ENCODE measurements at regions not wholly inside any gene's neighbourhood (a gene's known extent, or its start where the extent isn't known, plus 50 kb on each side); places are given as distances from the start of the nearest gene placed in this dataset.

- Histone ChIP-seq H3K27me3 (ENCODE audit: control insufficient read depth, insufficient read depth, low read length) (no peaks in the 10 kb centered on the region), H3K36me3 (ENCODE audit: insufficient read depth, low read length) (no peaks in the 10 kb centered on the region), H3K9me3 (replicated peaks; ENCODE audit: low read length) (no peaks in the 10 kb centered on the region), H3K4me2 (ENCODE audit: low read length) (no peak overlapping the region), H3K4me3 (ENCODE audit: low read length) (no peak overlapping the region), H3K9ac (ENCODE audit: low read depth, low read length) (no peak overlapping the region), H3K4me1 (ENCODE audit: control insufficient read depth, insufficient read depth, low read length) (no peaks in the 10 kb centered on the region)
These were observed 273.4 kb upstream of the PHYHIPL start for GRCh38 chr10:58903071-58903470.

GRCh38 chr10:58909881-58910280, 266.6 kb upstream of the PHYHIPL start:
- Histone ChIP-seq H3K4me2 (ENCODE audit: low read length) (no peak overlapping the region), H3K36me3 (ENCODE audit: insufficient read depth, low read length) (no peaks in the 10 kb centered on the region), H3K4me3 (ENCODE audit: low read length) (no peak overlapping the region), H3K4me1 (ENCODE audit: control insufficient read depth, insufficient read depth, low read length) (peaks cover 6% of the 10 kb centered on the region), H3K27me3 (ENCODE audit: control insufficient read depth, insufficient read depth, low read length) (no peaks in the 10 kb centered on the region), H3K9ac (ENCODE audit: low read depth, low read length) (no peak overlapping the region), H3K9me3 (replicated peaks; ENCODE audit: low read length) (no peaks in the 10 kb centered on the region)

- no peak overlapping the region for H3K4me3 ChIP-seq (ENCODE audit: low read length)
- no peaks in the 10 kb centered on the region for H3K27me3 ChIP-seq (ENCODE audit: control insufficient read depth, insufficient read depth, low read length)
- no peak overlapping the region for H3K9ac ChIP-seq (ENCODE audit: low read depth, low read length)
- no peaks in the 10 kb centered on the region for H3K36me3 ChIP-seq (ENCODE audit: insufficient read depth, low read length)
- H3K9me3 ChIP-seq (replicated peaks; ENCODE audit: low read length), result no peaks in the 10 kb centered on the region
- H3K4me2 ChIP-seq (ENCODE audit: low read length), result no peak overlapping the region
- peaks cover 6% of the 10 kb centered on the region for H3K4me1 ChIP-seq (ENCODE audit: control insufficient read depth, insufficient read depth, low read length)
These were observed 262.7 kb upstream of the PHYHIPL start for GRCh38 chr10:58913717-58914116.

- Histone ChIP-seq H3K9me3 (replicated peaks; ENCODE audit: low read length) (no peaks in the 10 kb centered on the region), H3K27me3 (ENCODE audit: control insufficient read depth, insufficient read depth, low read length) (no peaks in the 10 kb centered on the region), H3K4me3 (ENCODE audit: low read length) (no peak overlapping the region)
These were observed 257.6 kb upstream of the PHYHIPL start for GRCh38 chr10:58918887-58919286.

GRCh38 chr10:58919927-58920654, 256.4 kb upstream of the PHYHIPL start:
- no peaks in the 10 kb centered on the region for H3K27me3 ChIP-seq (ENCODE audit: control insufficient read depth, insufficient read depth, low read length)
- H3K9ac ChIP-seq (ENCODE audit: low read depth, low read length), result peak overlapping the region; percentile 67
- peaks cover 29% of the 10 kb centered on the region for H3K4me1 ChIP-seq (ENCODE audit: control insufficient read depth, insufficient read depth, low read length)
- peak overlapping the region; percentile 21 for H3K4me3 ChIP-seq (ENCODE audit: low read length)
- H3K36me3 ChIP-seq (ENCODE audit: insufficient read depth, low read length), result no peaks in the 10 kb centered on the region
- H3K4me2 ChIP-seq (ENCODE audit: low read length), result peak overlapping the region; percentile 66
- H3K9me3 ChIP-seq (replicated peaks; ENCODE audit: low read length), result no peaks in the 10 kb centered on the region

More at GRCh38 chr10:58918887-58919286, 257.6 kb upstream of the PHYHIPL start:
- peaks cover 29% of the 10 kb centered on the region for H3K4me1 ChIP-seq (ENCODE audit: control insufficient read depth, insufficient read depth, low read length)
- H3K4me2 ChIP-seq (ENCODE audit: low read length), result no peak overlapping the region
- H3K9ac ChIP-seq (ENCODE audit: low read depth, low read length), result no peak overlapping the region
- H3K36me3 ChIP-seq (ENCODE audit: insufficient read depth, low read length), result no peaks in the 10 kb centered on the region

GRCh38 chr10:58920655-58921003, 255.8 kb upstream of the PHYHIPL start:
- Histone ChIP-seq H3K4me1 (ENCODE audit: control insufficient read depth, insufficient read depth, low read length) (peaks cover 29% of the 10 kb centered on the region), H3K9me3 (replicated peaks; ENCODE audit: low read length) (no peaks in the 10 kb centered on the region), H3K9ac (ENCODE audit: low read depth, low read length) (peak overlapping the region; percentile 67), H3K4me3 (ENCODE audit: low read length) (peak overlapping the region; percentile 10), H3K36me3 (ENCODE audit: insufficient read depth, low read length) (no peaks in the 10 kb centered on the region), H3K27me3 (ENCODE audit: control insufficient read depth, insufficient read depth, low read length) (no peaks in the 10 kb centered on the region), H3K4me2 (ENCODE audit: low read length) (peak overlapping the region; percentile 66)

GRCh38 chr10:58921421-58921855, 255.0 kb upstream of the PHYHIPL start:
- H3K9me3 ChIP-seq (replicated peaks; ENCODE audit: low read length), result no peaks in the 10 kb centered on the region
- H3K9ac ChIP-seq (ENCODE audit: low read depth, low read length), result peak overlapping the region; percentile 67
- H3K27me3 ChIP-seq (ENCODE audit: control insufficient read depth, insufficient read depth, low read length), result no peaks in the 10 kb centered on the region
- H3K4me1 ChIP-seq (ENCODE audit: control insufficient read depth, insufficient read depth, low read length), result peaks cover 29% of the 10 kb centered on the region
- no peaks in the 10 kb centered on the region for H3K36me3 ChIP-seq (ENCODE audit: insufficient read depth, low read length)
- H3K4me3 ChIP-seq (ENCODE audit: low read length), result no peak overlapping the region
- H3K4me2 ChIP-seq (ENCODE audit: low read length), result no peak overlapping the region

GRCh38 chr10:58925381-58925780, 251.1 kb upstream of the PHYHIPL start:
- Histone ChIP-seq H3K36me3 (ENCODE audit: insufficient read depth, low read length) (no peaks in the 10 kb centered on the region), H3K4me1 (ENCODE audit: control insufficient read depth, insufficient read depth, low read length) (peaks cover 18% of the 10 kb centered on the region), H3K4me2 (ENCODE audit: low read length) (no peak overlapping the region), H3K4me3 (ENCODE audit: low read length) (no peak overlapping the region), H3K9ac (ENCODE audit: low read depth, low read length) (no peak overlapping the region), H3K27me3 (ENCODE audit: control insufficient read depth, insufficient read depth, low read length) (no peaks in the 10 kb centered on the region), H3K9me3 (replicated peaks; ENCODE audit: low read length) (no peaks in the 10 kb centered on the region)

GRCh38 chr10:58930500-58930899, 245.9 kb upstream of the PHYHIPL start:
- peaks cover 5% of the 10 kb centered on the region for H3K4me1 ChIP-seq (ENCODE audit: control insufficient read depth, insufficient read depth, low read length)
- no peaks in the 10 kb centered on the region for H3K36me3 ChIP-seq (ENCODE audit: insufficient read depth, low read length)
- no peaks in the 10 kb centered on the region for H3K27me3 ChIP-seq (ENCODE audit: control insufficient read depth, insufficient read depth, low read length)
- no peaks in the 10 kb centered on the region for H3K9me3 ChIP-seq (replicated peaks; ENCODE audit: low read length)
- H3K4me3 ChIP-seq (ENCODE audit: low read length), result no peak overlapping the region
- H3K4me2 ChIP-seq (ENCODE audit: low read length), result no peak overlapping the region
- no peak overlapping the region for H3K9ac ChIP-seq (ENCODE audit: low read depth, low read length)

- no peaks in the 10 kb centered on the region for H3K36me3 ChIP-seq (ENCODE audit: insufficient read depth, low read length)
- H3K4me2 ChIP-seq (ENCODE audit: low read length), result no peak overlapping the region
- peaks cover 5% of the 10 kb centered on the region for H3K4me1 ChIP-seq (ENCODE audit: control insufficient read depth, insufficient read depth, low read length)
- no peak overlapping the region for H3K4me3 ChIP-seq (ENCODE audit: low read length)
- H3K9me3 ChIP-seq (replicated peaks; ENCODE audit: low read length), result no peaks in the 10 kb centered on the region
- H3K9ac ChIP-seq (ENCODE audit: low read depth, low read length), result no peak overlapping the region
- H3K27me3 ChIP-seq (ENCODE audit: control insufficient read depth, insufficient read depth, low read length), result no peaks in the 10 kb centered on the region
These were observed 244.3 kb upstream of the PHYHIPL start for GRCh38 chr10:58932126-58932525.

GRCh38 chr10:58932577-58933314, 243.7 kb upstream of the PHYHIPL start:
- Histone ChIP-seq H3K36me3 (ENCODE audit: insufficient read depth, low read length) (no peaks in the 10 kb centered on the region), H3K4me2 (ENCODE audit: low read length) (no peak overlapping the region), H3K4me1 (ENCODE audit: control insufficient read depth, insufficient read depth, low read length) (peaks cover 5% of the 10 kb centered on the region)

GRCh38 chr10:58936364-58936763, 240.1 kb upstream of the PHYHIPL start:
- H3K4me1 ChIP-seq (ENCODE audit: control insufficient read depth, insufficient read depth, low read length), result no peaks in the 10 kb centered on the region
- no peaks in the 10 kb centered on the region for H3K27me3 ChIP-seq (ENCODE audit: control insufficient read depth, insufficient read depth, low read length)
- no peak overlapping the region for H3K4me2 ChIP-seq (ENCODE audit: low read length)
- no peak overlapping the region for H3K9ac ChIP-seq (ENCODE audit: low read depth, low read length)
- no peaks in the 10 kb centered on the region for H3K9me3 ChIP-seq (replicated peaks; ENCODE audit: low read length)
- no peaks in the 10 kb centered on the region for H3K36me3 ChIP-seq (ENCODE audit: insufficient read depth, low read length)
- no peak overlapping the region for H3K4me3 ChIP-seq (ENCODE audit: low read length)

More at GRCh38 chr10:58932577-58933314, 243.7 kb upstream of the PHYHIPL start:
- Histone ChIP-seq H3K9me3 (replicated peaks; ENCODE audit: low read length) (no peaks in the 10 kb centered on the region), H3K4me3 (ENCODE audit: low read length) (no peak overlapping the region), H3K9ac (ENCODE audit: low read depth, low read length) (no peak overlapping the region), H3K27me3 (ENCODE audit: control insufficient read depth, insufficient read depth, low read length) (no peaks in the 10 kb centered on the region)
